Fibroblast of peridontal ligament (primary cell): ENCODE measurements at regions not wholly inside any gene's neighbourhood (a gene's known extent, or its start where the extent isn't known, plus 50 kb on each side); places are given as distances from the start of the nearest gene placed in this dataset.

Source experiments
- DNase-seq: peaks from one replicate; pipeline ENCODE4 v3.0.0-alpha.2; 2010; ENCODE audit errors: extremely low read depth

DNA sequence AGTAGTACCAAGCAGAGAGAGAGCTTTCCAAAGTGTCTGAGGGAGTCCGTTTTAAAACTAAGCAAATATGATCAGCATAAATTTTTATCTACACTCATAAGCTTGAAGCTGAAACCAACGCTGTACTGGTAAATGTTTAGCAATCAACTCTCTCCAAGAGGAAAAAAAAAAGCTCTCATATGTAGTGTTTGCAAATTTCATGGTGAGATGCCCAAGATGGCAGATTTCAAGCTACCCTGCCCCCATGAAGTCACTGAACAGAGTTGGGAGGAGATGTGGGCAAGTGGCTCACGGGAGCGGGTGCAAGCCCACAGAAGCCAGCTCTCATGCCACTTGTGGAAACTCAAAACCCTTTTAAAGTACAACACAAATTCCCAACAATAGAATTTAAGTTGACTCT is 475.8 kb downstream of the BCAT1 start:
- DNase-seq: no peak

DNA sequence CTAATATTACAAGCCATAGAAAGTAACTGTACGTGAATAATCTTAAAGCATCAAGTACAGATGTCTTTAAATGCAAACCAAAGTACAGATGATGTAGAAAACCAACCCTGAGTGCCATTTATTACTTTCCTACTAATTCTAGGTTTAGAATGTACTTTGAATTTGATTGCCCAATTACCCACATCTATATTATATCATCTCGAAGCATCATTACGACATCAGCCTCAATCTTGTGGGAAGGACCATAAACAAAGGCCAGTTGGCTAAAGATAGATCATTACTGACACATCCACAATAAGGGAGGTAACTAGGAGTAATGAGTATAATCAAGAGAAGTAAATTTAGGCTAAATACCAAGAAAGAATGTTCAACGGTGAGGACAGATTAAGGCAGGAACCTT is 478.9 kb downstream of the BCAT1 start:
- DNase-seq: peak; percentile 48

DNA sequence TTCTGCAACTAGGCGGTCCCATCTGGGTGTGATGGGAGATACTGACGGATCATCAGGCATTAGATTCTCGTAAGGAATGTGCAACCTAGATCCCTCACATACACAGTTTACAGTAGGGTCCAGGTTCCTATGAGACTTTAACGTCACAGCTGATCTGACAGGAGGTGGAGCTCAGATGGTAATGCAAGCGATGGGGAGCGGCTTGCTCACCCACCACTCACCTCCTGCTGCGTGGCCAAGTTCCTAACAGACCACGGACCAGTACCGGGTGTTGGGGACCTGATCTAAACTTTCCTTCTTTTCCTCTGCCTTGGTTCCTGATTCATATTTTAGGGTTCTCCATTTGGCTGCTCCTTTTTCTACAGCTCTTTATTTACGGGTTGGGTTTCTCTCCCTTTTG is 479.8 kb downstream of the BCAT1 start:
- DNase-seq: no peak

- DNase-seq: no peak
Measured at GRCh38 chr12:24467226-24467625, 481.7 kb downstream of the BCAT1 start.

DNA sequence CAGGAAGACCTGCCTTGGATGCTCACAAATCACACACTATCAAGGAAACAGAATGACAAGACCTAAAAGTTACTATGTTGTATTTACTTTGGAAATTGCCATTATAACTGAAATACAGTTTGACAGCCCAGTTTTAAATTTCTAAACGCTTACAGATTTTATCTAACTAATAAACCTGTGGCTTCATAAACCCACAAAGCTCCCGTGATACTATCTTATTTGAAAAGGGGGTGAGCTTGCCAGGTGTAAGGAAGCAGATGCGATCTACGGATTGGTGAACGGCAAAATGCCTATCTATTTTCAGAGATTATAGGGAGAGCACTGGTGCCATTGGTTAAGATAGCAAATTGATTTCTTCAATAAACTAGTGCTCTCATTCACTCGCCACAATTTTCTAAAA is 485.5 kb downstream of the BCAT1 start:
- DNase-seq: no peak

DNA sequence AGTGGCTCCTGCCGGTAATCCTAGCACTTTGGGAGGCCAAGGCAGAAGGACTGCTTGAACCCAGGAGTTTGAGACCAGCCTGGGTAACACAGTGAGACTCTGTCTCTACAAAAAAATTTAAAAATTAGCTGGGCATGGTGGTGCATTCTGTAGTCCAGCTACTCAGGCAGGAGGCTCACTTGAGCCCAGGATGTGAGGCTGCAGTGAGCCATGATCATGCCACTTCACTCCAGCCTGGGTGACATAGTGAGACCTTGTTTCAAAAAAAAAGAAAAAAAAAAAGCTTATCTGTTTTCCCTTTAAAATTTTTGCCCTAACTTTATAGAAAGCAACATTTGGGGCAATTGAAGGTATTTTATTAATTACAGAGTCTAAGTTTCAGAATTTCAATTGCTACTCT is 486.0 kb downstream of the BCAT1 start:
- DNase-seq: no peak

DNA sequence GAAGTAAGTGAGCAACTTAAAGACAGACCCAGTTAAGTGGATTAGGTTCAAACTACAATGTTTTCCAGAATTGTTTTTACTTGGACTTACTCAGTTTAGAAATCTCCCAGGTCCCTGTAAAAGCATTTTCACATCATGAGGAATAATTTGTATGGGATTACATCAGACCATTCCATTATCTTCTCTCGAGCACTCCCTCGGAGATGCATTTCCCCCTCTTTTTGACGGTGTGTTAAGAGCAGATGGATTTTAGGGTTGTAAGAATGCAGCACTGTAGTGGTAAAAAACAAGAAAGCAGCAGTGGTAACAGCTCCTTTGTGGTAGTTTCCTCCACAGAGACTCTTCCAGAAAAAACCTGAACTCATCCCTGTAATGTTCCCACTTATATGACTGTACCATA is 488.4 kb downstream of the BCAT1 start:
- no peak for DNase-seq

DNA sequence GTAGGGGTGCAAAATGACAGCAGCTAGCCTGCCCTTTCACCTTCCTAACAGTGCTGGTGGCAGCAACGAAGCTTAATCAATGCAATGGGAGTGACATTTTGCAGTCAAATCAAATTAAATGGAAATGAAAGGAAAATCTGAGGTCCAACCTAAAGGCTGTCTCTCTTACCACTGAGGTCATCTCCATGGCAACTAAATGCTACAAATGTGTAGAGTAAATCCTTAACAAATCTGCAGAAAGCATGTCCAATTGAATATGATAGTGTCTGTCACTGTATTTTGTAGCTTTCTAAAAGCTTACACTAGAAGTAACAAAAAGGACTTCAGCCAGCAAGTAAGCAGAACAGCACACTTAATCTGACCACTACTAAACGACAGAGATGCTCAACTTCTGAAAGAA is 488.8 kb downstream of the BCAT1 start:
- no peak for DNase-seq

GRCh38 chr12:24455811-24456210 is 493.1 kb downstream of the BCAT1 start:
- no peak for DNase-seq

GRCh38 chr12:24447678-24448077 is 498.2 kb upstream of the SOX5 start:
- no peak for DNase-seq

GRCh38 chr12:24446287-24446686 is 496.8 kb upstream of the SOX5 start:
- no peak for DNase-seq

DNA sequence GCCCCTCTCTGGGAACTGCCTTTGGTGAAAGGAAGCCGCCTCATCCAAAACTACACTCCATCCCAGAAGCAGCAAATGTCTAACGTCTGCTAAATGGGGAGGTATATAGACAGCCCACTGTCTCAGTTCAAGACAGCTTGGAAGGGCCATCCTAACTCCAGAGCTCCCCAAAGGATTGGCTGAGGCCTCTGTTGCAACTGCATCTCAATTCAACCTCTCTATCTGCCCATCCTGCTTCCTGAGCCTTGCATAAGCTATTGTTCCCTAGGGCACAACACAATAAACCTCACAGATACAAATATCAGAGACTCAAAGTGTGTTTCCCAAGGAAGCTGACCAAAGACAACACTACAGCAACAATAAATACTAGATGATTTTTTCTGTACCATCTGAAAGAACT is 495.2 kb upstream of the SOX5 start:
- no peak for DNase-seq

- DNase-seq: no peak
Measured at GRCh38 chr12:24441458-24441857, 492.0 kb upstream of the SOX5 start.

DNA sequence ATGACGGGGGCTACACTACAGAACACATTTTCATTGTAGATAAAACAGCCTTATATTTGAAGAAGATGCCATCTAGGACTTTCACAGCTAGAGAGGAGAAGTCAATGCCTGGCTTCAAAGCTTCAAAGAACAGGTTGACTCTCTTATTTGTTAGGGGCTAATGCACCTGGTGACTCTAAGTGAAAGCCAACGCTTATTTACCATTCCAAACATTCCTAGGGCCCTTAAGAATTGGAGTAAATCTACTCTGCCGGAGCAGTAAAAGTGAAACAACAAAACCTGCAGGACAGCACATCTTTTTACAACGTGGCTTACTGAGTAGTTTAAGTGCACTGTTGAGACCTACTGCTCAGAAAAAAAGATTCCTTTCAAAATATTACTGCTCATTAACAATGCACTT is 487.2 kb upstream of the SOX5 start:
- DNase-seq: no peak

DNA sequence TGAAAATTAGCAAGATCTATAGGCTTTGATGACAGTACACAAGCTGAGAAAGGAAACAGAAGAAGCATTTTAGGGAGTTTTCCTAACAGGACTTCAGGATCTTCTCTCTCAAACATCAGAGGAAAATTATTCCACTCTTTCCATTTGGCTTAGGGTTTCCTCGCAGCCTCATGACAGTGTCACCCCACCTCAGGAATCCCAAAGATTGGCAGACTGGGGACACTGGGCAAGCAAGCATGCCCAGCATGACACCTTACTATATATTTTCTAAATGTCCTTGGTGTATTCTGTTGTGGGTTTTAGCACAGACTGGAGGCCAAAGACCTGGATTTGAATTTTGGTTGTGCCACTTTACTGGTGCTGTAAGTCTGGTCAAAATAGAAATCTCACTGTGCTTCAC is 482.4 kb upstream of the SOX5 start:
- no peak for DNase-seq

- no peak for DNase-seq
Measured at GRCh38 chr12:24427776-24428175, 478.3 kb upstream of the SOX5 start.

- DNase-seq: peak; percentile 35
Measured at GRCh38 chr12:24425601-24425970, 476.1 kb upstream of the SOX5 start.

DNA sequence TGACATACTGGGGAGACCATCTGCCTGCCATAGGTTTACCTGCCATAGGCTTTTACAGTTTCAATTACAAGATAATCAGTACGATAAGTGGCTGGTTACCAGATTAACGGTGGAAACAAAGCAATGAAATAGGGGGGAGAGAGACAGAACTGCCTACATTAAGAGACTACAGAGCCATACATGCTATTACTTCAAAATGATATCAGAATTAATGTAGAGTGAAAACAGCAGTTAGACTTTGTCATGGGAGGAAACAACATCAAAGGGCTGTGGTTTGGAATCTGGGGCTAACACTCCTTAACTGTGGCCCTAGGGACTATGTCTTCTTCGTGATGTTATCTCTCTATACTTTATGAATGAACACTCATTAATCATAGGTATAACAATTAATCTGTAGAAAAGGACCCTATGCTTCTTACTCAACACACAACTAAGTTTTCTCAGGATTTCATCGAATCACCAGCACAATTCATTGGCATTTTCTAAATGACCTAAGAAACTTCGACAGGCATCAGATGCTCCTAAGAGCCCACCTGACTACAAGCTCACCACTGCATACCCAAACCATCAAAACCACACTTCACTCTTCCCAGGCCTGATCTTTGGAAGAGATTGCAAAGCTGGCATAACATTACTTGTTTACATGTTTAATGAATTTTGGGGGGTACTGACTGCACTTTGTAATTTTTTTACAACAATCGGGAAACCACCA is 475.6 kb upstream of the SOX5 start:
- DNase-seq: no peak

- DNase-seq: no peak
Measured at GRCh38 chr12:24424376-24424775, 474.9 kb upstream of the SOX5 start.

DNA sequence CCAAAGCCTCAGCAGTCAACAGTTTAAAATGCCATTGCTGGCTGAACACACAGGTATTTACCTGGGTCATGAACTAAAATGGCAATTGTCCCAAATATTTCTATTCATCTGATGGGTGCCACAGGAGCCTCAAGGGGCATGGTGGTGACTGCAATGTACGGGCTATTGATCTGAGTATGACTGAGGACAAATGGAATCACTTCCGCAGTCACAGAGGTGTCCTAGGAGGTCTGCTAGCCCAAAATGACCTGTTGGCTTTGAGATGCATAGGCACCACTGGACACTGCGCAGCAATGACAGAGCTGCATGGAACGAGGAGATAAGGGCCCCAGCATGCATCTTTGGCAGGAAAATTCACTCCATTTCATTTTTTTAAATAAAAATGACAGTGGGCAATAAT is 474.1 kb upstream of the SOX5 start:
- no peak for DNase-seq

DNA sequence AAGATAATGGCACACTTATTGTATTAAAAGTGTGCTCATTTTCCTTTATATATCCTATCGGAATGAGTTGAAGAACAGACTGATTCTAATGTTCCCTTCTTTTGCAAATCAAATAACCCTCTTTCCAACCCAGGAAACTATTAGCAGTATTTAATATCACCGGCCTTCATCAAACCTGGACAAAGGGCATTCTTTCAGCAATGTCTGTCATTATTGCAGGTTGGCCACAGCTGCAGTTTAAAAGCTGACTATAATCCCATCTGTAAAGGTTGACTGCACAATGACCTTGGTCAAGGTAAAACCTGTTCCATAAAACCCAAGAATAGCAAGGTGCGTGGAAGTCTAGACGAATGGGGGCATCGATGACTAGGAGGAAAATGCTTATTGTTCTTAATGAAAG is 472.3 kb upstream of the SOX5 start:
- DNase-seq: no peak

- peak; percentile 34 for DNase-seq
Measured at GRCh38 chr12:24418157-24418556, 468.7 kb upstream of the SOX5 start.

DNA sequence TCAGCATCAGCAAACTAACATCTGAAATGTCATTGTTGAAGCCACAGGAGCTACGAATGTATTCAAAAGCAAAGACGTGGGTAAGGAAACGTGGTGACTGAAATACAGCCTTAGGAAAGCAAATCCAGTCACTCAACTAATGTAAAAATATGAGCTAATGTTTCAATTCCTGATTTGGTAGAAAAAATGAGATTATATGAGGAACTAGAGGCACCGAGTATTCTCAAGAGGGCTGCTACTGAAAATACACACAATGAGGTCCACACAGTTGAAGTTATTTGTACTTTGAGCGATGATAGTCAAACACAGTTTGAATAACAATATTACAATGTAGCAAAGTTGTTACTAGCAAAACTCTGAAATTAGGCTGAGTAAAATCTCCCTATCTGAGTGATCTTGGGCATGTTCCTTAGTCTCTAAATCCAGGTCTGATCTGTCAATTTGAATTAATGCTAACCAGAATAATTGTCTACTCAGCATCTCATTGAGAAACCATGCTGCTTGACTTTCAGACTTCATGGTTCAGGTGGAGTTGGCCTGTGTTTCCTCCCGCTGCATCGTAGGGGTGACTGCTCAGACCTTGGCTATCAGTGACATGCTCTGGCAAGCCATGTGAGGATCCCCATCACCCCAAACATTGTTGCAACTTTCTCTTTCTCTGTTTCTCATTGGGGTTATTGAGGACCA is 467.1 kb upstream of the SOX5 start:
- no peak for DNase-seq

DNA sequence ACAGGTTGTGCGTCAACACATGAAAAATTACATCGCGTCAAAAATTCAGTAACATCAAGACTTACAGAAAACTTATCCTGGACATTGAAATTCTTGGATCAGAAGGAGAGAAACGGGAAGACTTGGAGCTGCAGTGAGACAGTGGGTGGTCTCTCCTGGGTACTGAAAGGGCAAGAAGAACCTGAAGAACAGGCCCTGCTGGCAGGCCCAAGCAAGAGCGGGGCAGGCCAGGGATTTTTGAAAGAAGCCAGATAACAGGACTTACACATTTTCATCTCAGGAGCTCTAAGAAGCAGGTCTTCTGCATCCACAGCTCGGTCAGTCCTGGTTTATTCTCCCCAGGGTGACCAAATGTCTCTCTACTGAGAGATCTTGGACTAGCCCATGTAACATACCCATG is 466.5 kb upstream of the SOX5 start:
- no peak for DNase-seq
